ENCODE measurements at regions not wholly inside any gene's neighbourhood (a gene's known extent, or its start where the extent isn't known, plus 50 kb on each side); places are given as distances from the start of the nearest gene placed in this dataset.

DNA sequence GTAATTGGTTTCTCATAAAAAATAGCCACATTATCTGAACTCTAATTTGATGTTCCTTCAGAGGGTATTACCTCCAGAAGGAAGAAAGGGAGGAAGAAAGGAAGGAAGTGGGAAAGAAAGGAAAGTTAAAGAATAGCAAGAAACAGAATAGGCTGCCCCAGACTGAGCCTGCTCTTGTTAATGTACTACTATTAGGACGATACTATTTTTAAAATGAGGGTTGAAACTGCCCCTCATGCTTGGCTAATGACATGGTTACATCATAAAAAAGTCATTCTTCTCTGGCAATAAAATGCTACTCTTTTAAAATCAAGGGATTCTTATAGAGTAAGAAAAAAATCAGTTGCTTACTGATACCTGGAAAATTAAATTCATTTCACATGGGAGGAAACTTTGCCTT is 253.0 kb downstream of the KTN1 start:
- TF ChIP-seq EZH2 (IDR thresholded peaks at IDR 0.05; ENCODE audit: low read depth, unreplicated experiment), result no peak
- no peak for TF ChIP-seq JUNB (IDR thresholded peaks at IDR 0.05; ENCODE audit: unreplicated experiment)
- TF ChIP-seq, protein P1, sequence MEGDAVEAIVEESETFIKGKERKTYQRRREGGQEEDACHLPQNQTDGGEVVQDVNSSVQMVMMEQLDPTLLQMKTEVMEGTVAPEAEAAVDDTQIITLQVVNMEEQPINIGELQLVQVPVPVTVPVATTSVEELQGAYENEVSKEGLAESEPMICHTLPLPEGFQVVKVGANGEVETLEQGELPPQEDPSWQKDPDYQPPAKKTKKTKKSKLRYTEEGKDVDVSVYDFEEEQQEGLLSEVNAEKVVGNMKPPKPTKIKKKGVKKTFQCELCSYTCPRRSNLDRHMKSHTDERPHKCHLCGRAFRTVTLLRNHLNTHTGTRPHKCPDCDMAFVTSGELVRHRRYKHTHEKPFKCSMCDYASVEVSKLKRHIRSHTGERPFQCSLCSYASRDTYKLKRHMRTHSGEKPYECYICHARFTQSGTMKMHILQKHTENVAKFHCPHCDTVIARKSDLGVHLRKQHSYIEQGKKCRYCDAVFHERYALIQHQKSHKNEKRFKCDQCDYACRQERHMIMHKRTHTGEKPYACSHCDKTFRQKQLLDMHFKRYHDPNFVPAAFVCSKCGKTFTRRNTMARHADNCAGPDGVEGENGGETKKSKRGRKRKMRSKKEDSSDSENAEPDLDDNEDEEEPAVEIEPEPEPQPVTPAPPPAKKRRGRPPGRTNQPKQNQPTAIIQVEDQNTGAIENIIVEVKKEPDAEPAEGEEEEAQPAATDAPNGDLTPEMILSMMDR (conservative IDR thresholded peaks at IDR 0.05; ENCODE audit: low read depth in 2 of 2), result no peak
- TF ChIP-seq CREB1 (CRISPR knock-in tag; IDR thresholded peaks at IDR 0.05; ENCODE audit: low read depth), result no peak

Measured in GM23338 (cell line).